ENCODE measurements at regions not wholly inside any gene's neighbourhood (a gene's known extent, or its start where the extent isn't known, plus 50 kb on each side); places are given as distances from the start of the nearest gene placed in this dataset.

DNA sequence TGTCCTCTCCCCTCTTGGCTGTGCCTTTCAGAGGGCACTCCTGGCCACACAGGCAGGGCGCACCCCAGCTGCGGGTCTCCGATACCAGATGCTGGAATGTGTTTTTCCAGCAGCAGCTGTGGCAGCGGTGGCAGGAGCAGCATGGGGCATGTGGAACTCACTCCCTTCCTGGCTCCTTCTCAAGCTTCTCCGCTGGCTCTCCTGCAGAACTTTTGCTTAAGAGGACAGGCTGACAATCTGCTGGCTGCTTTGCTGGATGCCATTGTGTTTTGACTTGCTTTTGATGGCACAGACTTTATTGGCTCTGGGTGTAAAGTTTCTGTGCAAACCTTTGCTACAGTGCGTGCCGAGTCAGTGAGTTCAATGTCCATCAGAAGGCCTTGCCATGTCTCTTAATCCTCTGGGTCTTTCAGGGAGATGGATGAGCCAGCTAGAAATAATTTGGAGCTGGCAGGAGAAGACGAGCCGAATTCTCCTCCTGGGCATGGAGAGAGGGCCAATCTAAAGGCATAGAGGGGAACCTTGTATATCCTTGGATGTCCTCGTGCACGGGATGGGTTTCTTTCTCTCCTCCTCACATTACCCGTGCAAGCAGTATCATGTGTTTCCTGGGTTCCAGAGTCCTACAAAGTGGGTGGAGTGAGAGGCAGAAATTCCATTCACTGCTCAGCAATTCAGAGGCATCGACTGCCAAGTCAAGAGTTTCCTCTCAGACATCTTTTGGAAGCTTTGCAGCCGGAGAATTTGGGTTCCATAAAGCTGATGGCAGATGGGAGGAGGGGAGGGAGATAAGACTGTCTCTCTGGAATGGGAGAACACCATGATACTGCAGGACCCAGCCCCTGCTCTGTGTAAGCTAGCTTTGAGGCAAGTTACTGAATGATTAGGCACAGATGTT is 231.2 kb downstream of the FGF9 start:
- TF ChIP-seq, protein P1, sequence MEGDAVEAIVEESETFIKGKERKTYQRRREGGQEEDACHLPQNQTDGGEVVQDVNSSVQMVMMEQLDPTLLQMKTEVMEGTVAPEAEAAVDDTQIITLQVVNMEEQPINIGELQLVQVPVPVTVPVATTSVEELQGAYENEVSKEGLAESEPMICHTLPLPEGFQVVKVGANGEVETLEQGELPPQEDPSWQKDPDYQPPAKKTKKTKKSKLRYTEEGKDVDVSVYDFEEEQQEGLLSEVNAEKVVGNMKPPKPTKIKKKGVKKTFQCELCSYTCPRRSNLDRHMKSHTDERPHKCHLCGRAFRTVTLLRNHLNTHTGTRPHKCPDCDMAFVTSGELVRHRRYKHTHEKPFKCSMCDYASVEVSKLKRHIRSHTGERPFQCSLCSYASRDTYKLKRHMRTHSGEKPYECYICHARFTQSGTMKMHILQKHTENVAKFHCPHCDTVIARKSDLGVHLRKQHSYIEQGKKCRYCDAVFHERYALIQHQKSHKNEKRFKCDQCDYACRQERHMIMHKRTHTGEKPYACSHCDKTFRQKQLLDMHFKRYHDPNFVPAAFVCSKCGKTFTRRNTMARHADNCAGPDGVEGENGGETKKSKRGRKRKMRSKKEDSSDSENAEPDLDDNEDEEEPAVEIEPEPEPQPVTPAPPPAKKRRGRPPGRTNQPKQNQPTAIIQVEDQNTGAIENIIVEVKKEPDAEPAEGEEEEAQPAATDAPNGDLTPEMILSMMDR (IDR thresholded peaks at IDR 0.05; ENCODE audit: low read length, missing control alignments) = no peak
- no peak overlapping the region for H3K4me3 ChIP-seq (replicated peaks; ENCODE audit: low read depth, low read length)
- DNase-seq (ENCODE audit: low read depth) = no peak

DNA sequence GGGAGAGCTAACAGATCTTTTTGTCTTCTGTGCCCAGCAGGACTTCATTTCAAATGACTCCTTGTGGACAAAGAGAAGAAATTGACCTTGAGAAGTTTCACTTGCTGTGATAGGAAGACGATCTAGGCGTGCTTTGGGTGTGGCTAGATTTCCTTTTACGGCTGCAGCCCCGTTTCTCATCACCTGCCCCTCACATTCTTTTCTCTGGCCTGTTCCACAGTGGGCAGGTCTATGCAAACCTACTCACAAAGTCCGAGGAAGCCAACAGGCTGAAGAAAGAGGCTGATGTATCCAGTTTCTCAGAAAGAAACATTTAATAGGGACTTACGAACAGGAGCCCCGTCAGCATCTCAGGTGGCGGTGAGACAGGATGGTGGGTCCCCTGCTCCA is 231.8 kb downstream of the FGF9 start:
- TF ChIP-seq, protein P1 (IDR thresholded peaks at IDR 0.05; ENCODE audit: low read length, missing control alignments) = no peak

DNA sequence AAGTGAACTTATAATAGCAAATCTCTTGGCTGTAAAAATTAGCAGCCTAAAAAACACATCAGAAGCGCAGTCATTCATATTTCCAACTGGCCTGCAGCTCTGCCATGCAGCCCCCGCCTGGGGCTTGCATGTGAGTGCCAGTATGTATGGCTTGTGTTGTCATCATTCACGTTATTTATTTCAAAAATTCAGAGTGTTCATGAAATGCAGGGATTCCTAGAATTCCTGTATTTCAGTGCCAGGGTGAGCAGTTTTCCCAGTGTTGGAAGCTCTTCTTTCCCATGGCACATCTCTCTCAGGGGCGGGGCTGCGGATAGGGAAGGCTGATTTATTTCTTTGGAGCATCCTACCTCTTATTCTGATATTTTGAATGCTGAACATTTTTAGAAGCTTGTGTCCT is 234.6 kb downstream of the FGF9 start:
- TF ChIP-seq, protein P1 (IDR thresholded peaks at IDR 0.05; ENCODE audit: low read length, missing control alignments) = no peak

More for the DNA sequence above, 231.8 kb downstream of the FGF9 start:
- H3K4me3 ChIP-seq (replicated peaks; ENCODE audit: low read depth, low read length) = no peak overlapping the region
- DNase-seq (ENCODE audit: low read depth) = no peak

DNA sequence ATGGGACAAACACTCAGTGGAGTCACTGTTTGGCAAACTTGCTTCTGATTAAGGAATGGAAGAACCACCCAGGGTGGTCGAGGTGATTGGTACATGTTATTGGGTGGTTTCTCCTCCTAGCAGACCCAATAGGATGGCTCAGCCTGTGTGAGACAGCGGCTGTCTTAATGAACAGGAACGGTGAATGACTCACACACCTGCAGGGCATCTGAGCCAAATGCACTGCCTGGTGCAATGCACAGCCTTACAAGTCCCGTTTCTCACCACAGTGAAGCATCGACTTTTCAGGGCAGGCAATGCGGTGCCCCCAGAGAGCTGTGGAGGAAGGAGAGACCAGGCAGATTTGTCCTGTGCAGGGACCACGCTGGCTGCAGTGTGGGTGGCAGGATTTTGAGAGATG is 238.5 kb downstream of the FGF9 start:
- H3K4me3 ChIP-seq (replicated peaks; ENCODE audit: low read depth, low read length) = no peak overlapping the region
- DNase-seq (ENCODE audit: low read depth) = no peak
- TF ChIP-seq, protein P1 (IDR thresholded peaks at IDR 0.05; ENCODE audit: low read length, missing control alignments) = no peak

More for the DNA sequence above, 234.6 kb downstream of the FGF9 start:
- no peak for DNase-seq (ENCODE audit: low read depth)
- no peak overlapping the region for H3K4me3 ChIP-seq (replicated peaks; ENCODE audit: low read depth, low read length)

DNA sequence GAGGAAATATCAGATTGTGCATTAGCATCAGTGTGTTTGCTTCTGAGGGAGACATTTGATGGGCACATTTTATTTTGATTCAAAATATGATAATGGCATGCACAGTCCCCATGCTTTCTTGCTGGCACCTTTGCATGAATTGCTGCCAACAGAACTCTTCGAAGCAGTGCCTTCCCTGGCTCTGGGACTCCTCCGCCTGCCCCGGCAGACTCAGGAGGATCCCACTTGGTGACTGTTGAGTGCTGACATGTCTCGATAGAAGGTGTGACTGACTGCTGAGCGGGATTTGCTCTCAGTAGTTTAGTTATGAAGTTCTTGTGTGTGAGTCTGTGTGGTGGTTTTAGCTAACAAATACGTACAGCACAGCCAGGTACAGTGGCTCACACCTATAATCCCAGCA is 239.7 kb downstream of the FGF9 start:
- H3K4me3 ChIP-seq (replicated peaks; ENCODE audit: low read depth, low read length) = no peak overlapping the region
- DNase-seq (ENCODE audit: low read depth) = no peak
- TF ChIP-seq, protein P1 (IDR thresholded peaks at IDR 0.05; ENCODE audit: low read length, missing control alignments) = no peak

DNA sequence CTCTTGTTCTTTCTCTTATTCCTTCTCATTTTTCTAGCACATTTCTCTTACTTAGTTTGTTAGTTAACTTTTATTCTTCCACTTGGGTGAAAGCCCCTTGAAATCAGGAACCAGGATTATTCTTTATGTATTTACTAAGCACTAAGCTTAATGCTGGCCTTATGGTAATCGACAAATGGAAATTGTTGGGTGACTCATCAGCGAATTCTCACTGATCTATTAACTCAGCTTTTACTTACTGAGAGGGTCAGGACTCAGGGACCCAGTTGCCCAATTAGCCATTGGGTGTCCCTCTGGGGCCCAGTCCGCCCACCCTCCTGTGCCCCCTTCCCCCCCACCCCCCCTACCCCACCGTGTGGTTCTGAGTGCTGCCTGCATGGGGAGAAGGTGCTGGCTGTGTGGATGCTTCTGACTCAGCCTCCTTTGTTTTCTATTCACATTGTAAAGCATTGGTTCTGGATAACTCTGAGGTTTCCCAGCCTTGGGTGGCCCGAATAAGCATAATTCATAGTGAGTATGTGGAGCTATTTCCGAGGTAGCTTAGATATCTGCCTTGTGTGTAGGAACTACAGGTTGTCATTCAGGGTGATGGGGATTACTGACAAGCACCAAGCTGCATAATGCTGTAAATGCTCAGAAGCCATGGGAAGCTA is 240.9 kb downstream of the FGF9 start:
- no peak for DNase-seq (ENCODE audit: low read depth)
- TF ChIP-seq, protein P1 (IDR thresholded peaks at IDR 0.05; ENCODE audit: low read length, missing control alignments) = no peak
- no peak overlapping the region for H3K4me3 ChIP-seq (replicated peaks; ENCODE audit: low read depth, low read length)
